PC-9 (cell line): ENCODE measurements at regions not wholly inside any gene's neighbourhood (a gene's known extent, or its start where the extent isn't known, plus 50 kb on each side); places are given as distances from the start of the nearest gene placed in this dataset.

Experiments used
- CTCF ChIP-seq: fragments of 200-600 bp; sonication (generic); conservative IDR thresholded peaks from 2 replicates; pipeline ENCODE4 v1.6.1; 2017; ENCODE audit warnings: mixed run types, antibody characterized with exemption, mild to moderate bottlenecking, moderate library complexity
- EZH2 ChIP-seq: fragments of 200-600 bp; sonication (generic); IDR thresholded peaks from 2 replicates; pipeline ENCODE4 v1.8.0; 2017; ENCODE audit warnings: antibody characterized with exemption, low read depth

- TF ChIP-seq CTCF (no peak), EZH2 (no peak)
Observed at GRCh38 chr13:86974251-86974994, 696.7 kb upstream of the SLITRK5 start.
